GM18517 (cell line): ENCODE measurements at regions not wholly inside any gene's neighbourhood (a gene's known extent, or its start where the extent isn't known, plus 50 kb on each side); places are given as distances from the start of the nearest gene placed in this dataset.
"Not testable (repeated sequence)": the region's sequence is repeated elsewhere in the genome, so short reads cannot be mapped to it uniquely, and the experiment has no call there.

Experiments used
- ATAC-seq: cut with Tn5 transposase; IDR thresholded peaks from one replicate; pipeline ENCODE4 v1.9.1; 2021; ENCODE audit warnings: mild to moderate bottlenecking, moderate library complexity; ENCODE audit not compliant: unreplicated experiment

DNA sequence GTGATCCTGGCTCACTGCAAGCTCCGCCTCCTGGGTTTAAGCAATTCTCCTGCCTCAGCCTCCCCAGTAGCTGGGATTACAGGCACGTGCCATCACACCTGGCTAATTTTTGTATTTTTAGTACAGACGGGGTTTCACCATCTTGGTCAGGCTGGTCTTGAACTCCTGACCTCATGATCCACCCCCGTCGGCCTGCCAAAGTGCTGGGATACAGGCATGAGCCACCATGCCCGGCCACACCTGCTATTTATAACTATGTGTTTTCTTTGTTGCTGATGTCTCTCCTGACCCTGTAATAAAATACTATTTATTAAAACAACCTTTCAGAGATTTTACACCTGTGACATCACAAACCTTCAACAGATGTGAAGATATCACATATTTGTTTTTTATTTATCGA, 736.5 kb upstream of the PCDH15 start:
- not testable (repeated sequence) for ATAC-seq

DNA sequence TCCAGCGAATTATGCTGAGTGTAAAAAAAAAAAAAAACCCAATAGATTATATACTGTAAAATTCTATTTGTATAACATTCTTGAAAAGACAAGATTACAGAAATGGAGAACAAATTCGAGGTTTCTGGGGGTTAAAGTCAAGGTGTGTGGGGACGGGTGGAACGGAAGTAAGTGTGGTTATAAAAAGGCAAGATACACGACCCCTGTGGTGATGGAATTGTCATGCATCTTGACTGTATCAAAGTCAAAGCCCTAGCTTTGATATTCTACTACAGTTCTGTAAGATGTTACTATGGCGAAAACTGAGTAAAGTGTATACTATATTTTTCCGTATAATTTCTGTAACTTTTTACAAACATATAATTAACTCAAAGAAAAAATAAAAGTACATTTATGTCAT, 718.2 kb upstream of the PCDH15 start:
- no peak for ATAC-seq

DNA sequence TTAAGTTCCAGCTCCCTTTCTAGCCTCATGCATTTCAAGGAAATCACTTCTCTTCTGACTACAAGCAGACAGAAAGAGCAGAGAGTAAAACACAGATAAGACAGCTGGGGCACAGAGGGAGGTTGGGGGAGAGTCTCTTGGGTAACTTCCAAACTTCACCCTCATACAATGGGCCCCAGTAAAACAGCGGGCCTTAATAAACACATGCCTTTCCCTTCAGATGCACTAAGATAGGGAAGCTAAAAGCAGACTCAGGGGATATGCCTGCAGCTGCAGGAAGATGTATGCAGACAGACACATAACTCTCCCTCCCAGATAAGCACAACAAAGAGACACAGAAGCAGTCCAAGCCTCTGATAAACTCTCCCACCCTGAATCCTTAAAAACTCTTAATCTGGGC, 717.4 kb upstream of the PCDH15 start:
- ATAC-seq: not testable (repeated sequence)

DNA sequence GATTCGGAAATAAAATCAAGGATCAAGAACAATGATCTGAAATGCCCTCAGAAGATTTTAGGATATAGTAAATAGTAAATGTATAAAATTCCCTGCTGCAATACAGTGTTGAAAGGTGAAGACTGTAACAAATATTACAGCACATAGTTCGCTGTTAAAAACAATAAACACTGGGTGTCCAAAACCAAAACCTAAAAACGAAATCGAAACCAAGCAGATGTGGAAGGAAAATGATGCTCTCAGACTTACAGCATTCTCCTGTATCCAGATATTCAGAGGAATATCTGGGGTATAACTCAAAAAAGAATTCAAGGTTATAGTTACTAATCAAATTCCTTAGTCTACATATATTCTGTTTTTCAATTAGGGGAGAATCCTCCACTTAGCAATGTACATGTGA, 708.1 kb upstream of the PCDH15 start:
- no peak for ATAC-seq

DNA sequence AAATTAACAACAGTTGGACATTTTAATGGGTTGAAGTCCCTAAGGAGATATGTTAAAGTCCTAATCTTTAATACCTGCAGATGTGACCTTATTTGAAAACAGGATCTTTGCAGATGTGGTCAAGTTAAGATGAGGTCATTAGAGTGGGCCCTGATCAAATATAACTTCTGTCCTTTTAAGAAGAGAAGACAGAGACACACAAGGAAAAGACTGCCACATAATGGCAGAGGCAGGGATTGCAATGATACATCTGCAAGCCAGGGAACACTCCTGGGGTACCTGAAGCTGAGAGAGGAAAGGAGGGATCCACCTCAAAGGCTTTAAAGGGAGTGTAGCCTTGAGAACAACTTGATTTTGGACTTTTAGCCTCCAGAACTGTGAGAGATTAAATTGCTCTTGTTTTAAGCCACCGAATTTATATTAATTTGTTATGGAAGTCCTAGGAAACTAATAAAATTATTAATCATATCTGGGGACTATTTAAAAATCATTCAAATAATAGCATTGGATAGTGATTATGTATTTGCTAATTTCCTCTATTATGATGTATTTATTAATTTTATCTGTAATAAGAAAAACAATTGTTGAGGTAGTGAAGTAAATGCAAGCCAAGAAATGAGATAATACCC, 700.0 kb upstream of the PCDH15 start:
- peak; percentile 65 for ATAC-seq

DNA sequence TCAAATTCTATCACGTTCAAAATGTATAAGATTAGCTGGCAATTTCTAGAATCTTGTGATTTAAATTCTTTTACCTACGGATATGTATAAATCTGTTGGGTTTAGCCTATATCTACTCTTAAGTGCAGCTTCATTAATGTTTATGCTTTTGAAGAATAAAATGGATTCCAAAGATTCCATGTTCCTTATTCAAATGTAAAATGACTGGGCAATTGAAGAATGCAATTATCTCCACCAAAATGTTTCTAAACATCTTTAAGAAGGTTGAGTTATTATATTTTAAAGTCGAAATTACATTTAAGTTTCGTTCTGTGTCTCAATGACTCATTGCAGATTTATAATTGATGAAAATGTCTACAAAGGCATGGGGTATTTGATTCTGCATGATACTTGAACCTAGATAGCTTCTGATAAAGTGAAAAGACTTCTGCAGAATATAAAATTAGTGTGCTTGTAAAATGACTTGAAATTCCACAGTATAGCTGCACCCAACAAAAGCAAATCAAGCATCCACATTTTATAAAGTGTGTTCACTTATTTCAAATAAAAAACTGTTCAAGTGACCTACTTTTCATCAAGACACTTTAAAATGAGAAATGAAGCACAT, 697.0 kb upstream of the PCDH15 start:
- ATAC-seq: no peak

DNA sequence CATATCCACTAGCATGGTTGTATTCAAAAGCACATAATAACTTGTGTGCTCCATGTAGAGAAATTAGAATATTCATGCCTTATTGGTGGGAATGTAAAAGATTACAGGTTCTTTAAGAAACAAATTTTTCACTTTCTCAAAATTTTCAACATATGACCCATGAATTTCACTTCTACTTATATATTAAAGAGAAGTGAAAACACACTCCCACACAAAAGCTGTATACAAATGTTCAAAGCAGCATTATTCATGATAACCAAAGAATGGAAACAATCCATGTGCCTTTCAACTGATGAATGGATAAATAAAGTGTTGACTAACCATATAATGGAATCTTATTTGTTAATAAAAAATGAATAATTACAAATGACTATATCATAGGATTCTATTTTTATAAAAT, 694.5 kb upstream of the PCDH15 start:
- ATAC-seq: no peak

DNA sequence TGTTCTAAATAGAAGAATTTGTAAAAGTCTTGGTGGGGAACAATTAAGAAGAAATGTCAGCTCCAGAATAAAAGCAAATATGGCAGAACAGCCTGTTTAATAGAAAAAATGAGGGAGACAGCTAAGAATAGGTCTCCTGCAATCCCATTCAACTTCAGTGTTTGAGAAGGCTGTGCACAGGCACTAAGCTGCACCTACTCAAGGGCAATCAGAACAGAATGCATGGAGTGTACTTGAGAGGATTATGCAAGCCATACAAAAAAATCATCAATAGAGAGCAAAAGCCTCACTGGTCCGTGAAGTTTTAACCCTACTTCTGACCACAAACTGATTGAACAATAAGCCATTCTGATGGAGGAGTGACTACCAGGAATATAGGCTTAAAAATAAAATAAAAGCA, 690.7 kb upstream of the PCDH15 start:
- no peak for ATAC-seq

DNA sequence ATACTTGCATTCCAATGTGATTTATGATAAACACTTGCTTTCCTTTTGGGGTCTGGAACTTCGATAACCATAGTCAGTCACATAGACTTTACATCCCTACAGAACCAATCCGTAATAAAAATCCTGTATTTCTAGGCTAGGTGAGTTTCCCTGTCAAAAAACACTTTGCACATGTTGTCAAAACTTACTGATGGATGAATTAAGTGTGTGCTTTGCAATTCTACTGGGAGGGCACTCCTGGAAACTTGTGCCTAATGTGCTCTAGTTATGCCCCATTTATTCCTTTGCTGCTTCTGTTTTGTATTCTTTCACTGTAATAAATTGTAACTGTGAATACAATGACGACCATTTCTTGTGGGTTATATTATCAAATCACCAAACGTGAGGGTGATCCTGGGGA, 684.8 kb upstream of the PCDH15 start:
- ATAC-seq: no peak

DNA sequence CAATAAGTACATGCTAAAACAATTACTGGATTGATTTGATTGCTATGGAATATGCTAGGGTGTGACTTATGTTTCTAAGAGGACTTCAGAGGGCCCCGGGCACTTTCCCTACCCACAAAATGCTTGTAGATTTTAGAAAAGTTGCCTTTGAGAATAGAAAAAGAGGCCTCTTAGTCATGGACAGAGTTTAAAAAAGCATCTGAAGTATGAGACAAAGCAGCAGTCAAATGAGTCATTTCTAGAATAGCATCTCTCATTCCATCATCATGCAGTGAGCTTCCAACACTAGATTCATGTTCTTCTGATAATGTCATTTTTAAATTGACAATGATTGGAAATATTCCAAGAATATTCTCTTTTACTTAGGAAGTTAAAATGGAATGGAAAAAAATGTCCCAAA, 675.1 kb upstream of the PCDH15 start:
- no peak for ATAC-seq

DNA sequence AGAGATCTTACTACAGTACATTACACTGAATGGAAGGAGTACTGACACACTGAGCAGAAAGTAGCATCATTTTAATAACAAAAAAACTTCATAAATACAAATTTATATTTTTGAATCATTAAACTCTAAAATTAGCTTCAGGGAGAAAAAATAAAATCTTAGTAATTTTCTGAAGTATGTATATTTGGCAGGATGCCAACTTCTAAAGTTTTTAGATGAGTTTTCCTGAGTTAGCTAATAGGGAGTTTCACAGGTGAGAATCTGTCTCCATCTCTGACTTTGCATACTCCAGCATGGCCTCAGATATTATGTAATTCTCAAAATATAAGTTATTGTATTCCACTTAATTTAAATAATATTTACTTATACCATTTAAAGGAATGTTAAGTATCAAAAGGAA, 673.2 kb upstream of the PCDH15 start:
- no peak for ATAC-seq

DNA sequence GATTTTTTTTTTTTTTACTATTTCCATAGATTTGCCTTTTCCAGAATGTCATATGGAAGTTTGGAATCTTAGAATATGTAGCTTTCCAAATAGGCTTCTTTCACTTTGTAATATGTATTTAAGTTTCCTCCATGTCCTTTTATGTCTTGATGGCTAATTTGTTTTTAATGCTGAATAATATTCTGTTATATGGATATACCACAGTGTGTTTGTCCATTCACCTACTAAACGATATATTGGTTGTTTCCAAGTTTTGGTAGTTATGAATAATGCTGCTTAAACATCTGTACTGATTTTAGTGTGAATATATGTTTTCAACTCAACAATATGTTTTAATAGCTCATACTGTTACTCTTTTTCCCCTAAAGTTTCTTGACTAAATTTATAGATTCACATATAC, 669.8 kb upstream of the PCDH15 start:
- no peak for ATAC-seq

DNA sequence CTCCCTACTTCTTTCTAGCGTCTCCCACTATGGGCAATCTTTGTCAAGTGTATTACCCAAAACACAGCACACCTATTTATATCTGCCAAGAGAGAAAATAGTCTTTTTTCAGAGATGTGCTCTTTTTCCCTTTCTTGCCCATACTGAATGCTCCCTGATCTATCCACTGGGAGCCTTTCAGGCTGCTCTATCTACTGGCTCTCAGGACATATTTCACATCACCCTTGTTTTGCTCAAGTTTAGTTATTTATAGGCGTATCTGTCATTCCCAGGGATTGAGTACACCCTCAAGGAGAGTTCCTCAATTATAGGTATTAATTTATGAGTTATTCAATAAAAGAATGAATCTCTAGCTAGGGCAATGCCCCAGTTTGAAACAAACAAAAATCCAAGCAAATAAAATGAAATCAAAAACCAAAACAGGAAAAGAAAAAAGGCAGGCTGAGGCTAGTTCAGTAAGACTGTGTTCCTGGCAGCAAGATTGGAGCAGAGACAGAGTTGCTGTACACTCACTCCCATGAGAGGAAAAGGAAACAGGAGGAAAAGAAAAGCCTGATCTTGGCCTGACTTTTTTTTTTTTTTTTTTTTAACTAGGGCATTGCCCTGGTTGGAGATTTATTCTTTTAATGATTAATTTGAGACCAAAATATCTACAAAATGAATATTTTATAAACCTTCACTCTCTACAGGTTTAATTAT, 665.9 kb upstream of the PCDH15 start:
- no peak for ATAC-seq

DNA sequence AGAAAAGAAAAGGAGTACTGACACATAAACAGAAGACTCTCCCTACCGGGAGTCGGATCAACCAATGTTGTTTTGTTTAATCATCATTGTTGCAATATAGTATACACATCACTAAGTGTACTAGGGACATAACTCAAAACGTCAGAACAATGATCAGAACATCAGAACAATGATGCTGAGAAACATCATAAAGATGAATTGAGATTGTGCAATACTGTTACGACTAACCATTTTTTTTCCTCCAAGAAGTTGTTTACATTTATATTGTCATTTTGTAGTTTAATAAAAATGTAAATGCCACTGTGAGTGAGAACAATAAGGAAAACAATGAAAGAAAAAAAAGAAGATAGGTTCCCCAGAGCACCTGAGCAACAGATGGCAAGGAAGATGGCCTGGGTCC, 663.1 kb upstream of the PCDH15 start:
- no peak for ATAC-seq

DNA sequence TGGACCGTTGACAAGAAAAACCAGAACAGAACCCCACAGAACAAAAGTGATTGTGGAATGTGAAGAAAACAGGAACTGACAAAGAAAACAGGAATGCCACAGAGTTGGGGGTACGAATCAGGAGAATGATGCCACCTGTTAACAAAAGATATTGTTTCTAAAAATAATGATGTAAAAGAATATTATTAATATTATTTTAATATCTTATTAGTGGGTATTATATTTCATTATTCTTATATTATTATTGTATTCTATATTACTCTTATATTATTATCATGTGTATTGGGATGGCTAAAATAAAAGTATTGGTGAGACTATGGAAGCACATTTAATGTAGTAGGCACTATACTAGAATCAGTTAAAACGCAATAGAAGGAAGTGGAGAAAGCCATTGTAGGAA, 659.0 kb upstream of the PCDH15 start:
- no peak for ATAC-seq

DNA sequence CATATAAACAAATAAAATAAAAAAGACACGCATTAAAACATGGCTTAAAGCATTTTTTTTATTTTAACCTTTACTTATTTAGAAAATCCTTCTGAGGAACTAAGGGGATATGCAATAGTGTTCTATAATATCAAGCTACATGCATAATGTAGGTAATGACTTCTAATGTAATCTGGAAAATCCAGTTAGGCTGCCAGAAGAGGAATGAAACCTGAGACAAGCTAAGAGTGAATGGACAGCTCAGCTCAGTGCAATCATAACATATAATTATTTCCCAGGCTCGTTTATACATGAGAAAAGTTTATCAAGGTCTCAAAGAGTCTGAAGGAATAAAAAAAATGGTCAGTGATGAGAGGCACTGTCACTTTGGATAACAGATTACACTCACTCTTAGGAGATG, 649.0 kb upstream of the PCDH15 start:
- ATAC-seq: no peak

DNA sequence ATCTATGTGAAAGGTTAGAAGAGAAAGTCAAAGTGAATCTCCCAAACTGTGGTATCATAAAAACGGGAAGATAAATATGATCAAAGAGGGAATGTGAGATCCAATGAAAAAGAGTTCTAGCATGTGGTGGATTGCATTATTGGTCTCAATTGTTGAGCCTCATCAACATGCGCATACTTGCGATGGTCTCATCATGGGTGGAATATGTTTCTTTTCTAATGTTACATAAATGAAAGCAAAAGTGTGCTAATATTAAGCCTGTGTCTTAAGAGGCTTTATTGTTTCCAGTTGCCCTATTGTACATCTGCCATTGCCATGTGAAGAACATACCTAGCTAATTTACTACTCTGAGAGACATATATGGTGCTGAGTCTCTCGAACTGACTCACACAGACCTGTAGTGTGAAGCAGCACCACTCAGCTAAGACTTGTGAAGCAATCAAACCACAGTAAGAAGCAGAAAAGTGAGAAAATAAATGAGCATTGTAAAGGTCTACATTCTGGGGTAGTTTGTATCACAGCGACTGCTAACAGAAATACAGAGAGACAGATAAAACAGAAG, 645.5 kb upstream of the PCDH15 start:
- no peak for ATAC-seq

DNA sequence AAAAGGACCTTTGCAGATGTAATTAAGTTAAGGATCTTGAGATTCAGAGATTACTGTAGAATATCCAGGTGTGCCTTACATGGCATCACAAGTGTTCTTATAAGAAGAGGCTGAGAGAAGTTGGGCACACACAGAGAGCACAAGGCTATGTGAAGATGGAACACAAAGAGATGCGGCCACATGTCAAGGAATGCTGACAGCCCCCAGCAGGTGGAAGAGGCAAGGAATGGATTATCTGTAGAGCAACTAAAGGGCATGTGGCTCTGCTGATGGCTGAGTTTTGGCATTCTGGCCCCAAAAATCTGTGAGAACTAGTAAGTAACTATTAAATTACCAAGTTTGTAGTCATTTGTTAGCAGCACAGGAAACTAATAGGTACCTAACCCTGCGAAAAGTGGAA, 640.7 kb upstream of the PCDH15 start:
- ATAC-seq: no peak

DNA sequence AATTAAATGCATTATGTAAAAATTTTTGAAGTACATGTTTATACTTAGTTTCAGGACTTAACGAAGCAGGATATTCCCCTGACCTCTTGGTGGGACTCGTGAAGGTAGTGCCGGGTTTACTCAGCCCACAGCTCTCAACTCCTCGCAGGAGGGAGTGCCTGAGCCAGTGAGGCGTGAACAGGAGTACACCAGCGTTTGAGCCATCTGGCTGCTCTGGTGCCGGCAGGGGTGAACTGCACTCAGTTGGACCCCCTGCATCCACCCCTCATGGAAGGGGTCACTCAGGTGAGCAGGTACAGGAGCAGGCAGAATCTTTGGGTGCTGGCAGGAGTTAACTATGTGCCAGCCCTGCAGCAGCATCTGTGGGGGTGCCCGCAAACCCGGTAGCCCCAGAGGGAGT, 625.1 kb upstream of the PCDH15 start:
- ATAC-seq: no peak

DNA sequence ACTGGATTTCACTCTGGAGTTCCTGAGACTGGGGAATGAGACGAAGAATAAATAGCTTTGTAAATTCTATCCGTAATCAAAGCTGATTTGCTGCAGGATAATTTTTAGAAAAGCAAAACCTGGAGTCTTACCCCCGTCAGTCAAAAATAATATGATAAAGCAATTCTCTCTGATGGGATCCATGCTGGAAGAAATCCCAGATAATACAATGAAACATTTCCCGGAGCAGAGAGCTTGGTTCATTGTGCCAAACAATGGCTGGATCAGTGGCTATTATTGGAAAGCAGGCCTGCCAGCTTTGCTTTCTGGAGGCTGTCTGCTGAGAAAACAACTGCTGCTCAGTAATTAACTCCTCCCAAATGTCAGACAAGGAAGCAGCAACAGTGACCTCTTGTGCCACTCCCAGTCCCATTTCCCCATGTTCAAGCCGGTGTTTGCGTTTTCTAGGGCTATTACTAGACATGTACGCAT, 609.4 kb upstream of the PCDH15 start:
- no peak for ATAC-seq

DNA sequence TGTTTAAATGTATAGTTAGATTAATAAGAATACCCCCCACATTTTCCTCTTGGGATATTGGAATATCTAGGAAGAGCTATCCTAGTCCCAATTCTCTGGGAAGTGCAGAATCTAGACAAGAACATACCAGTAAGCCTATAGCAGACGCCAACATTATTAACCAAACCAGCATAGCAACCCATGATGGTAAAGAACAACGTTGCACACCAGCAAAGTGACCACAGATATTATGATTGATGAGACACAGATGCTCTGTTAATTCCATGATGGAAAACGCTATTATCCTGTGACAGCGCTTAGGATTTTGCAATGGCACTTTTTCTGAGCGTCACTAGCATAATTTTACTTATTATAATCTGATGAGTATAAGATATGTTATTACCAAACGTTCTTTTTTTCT, 603.1 kb upstream of the PCDH15 start:
- ATAC-seq: no peak
